WTC11 (cell line): ENCODE measurements at regions not wholly inside any gene's neighbourhood (a gene's known extent, or its start where the extent isn't known, plus 50 kb on each side); places are given as distances from the start of the nearest gene placed in this dataset.

Source experiments
- FOXP4 ChIP-seq: sonication (generic); formaldehyde crosslinking; IDR thresholded peaks from 2 replicates; pipeline ENCODE4 v1.8.0; 2022; ENCODE audit warnings: mild to moderate bottlenecking, missing genetic modification reagents
- USF1 ChIP-seq: sonication (generic); formaldehyde crosslinking; IDR thresholded peaks from 2 replicates; pipeline ENCODE4 v1.8.0; 2022; ENCODE audit warnings: mild to moderate bottlenecking, missing genetic modification reagents
- TF ChIP-seq, protein P1 (sequence below): fragments of 200-600 bp; IDR thresholded peaks from 2 replicates; pipeline ENCODE4 v1.8.0; 2022; ENCODE audit warnings: antibody characterized with exemption
- TF ChIP-seq, protein P2 (sequence below): sonication (generic); formaldehyde crosslinking; conservative IDR thresholded peaks from 2 replicates; pipeline ENCODE4 v1.8.1; 2023; ENCODE audit warnings: mild to moderate bottlenecking, low read depth, missing genetic modification reagents, moderate library complexity
- TF ChIP-seq, protein P3 (sequence below): fragments of 250-450 bp; sonication (Bioruptor Pico); IDR thresholded peaks from 2 replicates; pipeline ENCODE4 v1.8.0; 2021; ENCODE audit warnings: mild to moderate bottlenecking
- TF ChIP-seq, protein P4 (sequence below): sonication (generic); formaldehyde crosslinking; IDR thresholded peaks from 2 replicates; pipeline ENCODE4 v1.8.1; 2023; ENCODE audit warnings: mild to moderate bottlenecking, missing genetic modification reagents, moderate library complexity

GRCh38 chr5:105168806-105169205 lies 1606.2 kb upstream of the NUDT12 start:
- TF ChIP-seq, protein P1, sequence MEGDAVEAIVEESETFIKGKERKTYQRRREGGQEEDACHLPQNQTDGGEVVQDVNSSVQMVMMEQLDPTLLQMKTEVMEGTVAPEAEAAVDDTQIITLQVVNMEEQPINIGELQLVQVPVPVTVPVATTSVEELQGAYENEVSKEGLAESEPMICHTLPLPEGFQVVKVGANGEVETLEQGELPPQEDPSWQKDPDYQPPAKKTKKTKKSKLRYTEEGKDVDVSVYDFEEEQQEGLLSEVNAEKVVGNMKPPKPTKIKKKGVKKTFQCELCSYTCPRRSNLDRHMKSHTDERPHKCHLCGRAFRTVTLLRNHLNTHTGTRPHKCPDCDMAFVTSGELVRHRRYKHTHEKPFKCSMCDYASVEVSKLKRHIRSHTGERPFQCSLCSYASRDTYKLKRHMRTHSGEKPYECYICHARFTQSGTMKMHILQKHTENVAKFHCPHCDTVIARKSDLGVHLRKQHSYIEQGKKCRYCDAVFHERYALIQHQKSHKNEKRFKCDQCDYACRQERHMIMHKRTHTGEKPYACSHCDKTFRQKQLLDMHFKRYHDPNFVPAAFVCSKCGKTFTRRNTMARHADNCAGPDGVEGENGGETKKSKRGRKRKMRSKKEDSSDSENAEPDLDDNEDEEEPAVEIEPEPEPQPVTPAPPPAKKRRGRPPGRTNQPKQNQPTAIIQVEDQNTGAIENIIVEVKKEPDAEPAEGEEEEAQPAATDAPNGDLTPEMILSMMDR = no peak
- TF ChIP-seq, protein P2, sequence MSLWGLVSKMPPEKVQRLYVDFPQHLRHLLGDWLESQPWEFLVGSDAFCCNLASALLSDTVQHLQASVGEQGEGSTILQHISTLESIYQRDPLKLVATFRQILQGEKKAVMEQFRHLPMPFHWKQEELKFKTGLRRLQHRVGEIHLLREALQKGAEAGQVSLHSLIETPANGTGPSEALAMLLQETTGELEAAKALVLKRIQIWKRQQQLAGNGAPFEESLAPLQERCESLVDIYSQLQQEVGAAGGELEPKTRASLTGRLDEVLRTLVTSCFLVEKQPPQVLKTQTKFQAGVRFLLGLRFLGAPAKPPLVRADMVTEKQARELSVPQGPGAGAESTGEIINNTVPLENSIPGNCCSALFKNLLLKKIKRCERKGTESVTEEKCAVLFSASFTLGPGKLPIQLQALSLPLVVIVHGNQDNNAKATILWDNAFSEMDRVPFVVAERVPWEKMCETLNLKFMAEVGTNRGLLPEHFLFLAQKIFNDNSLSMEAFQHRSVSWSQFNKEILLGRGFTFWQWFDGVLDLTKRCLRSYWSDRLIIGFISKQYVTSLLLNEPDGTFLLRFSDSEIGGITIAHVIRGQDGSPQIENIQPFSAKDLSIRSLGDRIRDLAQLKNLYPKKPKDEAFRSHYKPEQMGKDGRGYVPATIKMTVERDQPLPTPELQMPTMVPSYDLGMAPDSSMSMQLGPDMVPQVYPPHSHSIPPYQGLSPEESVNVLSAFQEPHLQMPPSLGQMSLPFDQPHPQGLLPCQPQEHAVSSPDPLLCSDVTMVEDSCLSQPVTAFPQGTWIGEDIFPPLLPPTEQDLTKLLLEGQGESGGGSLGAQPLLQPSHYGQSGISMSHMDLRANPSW = no peak
- TF ChIP-seq, protein P3, sequence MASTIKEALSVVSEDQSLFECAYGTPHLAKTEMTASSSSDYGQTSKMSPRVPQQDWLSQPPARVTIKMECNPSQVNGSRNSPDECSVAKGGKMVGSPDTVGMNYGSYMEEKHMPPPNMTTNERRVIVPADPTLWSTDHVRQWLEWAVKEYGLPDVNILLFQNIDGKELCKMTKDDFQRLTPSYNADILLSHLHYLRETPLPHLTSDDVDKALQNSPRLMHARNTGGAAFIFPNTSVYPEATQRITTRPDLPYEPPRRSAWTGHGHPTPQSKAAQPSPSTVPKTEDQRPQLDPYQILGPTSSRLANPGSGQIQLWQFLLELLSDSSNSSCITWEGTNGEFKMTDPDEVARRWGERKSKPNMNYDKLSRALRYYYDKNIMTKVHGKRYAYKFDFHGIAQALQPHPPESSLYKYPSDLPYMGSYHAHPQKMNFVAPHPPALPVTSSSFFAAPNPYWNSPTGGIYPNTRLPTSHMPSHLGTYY (CRISPR knock-in tag) = no peak
- TF ChIP-seq, protein P4, sequence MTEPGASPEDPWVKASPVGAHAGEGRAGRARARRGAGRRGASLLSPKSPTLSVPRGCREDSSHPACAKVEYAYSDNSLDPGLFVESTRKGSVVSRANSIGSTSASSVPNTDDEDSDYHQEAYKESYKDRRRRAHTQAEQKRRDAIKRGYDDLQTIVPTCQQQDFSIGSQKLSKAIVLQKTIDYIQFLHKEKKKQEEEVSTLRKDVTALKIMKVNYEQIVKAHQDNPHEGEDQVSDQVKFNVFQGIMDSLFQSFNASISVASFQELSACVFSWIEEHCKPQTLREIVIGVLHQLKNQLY (CRISPR knock-in tag) = no peak
- TF ChIP-seq FOXP4 (CRISPR knock-in tag) = no peak
- no peak for TF ChIP-seq USF1 (CRISPR knock-in tag)
